ENCODE measurements at regions not wholly inside any gene's neighbourhood (a gene's known extent, or its start where the extent isn't known, plus 50 kb on each side); places are given as distances from the start of the nearest gene placed in this dataset.

DNA sequence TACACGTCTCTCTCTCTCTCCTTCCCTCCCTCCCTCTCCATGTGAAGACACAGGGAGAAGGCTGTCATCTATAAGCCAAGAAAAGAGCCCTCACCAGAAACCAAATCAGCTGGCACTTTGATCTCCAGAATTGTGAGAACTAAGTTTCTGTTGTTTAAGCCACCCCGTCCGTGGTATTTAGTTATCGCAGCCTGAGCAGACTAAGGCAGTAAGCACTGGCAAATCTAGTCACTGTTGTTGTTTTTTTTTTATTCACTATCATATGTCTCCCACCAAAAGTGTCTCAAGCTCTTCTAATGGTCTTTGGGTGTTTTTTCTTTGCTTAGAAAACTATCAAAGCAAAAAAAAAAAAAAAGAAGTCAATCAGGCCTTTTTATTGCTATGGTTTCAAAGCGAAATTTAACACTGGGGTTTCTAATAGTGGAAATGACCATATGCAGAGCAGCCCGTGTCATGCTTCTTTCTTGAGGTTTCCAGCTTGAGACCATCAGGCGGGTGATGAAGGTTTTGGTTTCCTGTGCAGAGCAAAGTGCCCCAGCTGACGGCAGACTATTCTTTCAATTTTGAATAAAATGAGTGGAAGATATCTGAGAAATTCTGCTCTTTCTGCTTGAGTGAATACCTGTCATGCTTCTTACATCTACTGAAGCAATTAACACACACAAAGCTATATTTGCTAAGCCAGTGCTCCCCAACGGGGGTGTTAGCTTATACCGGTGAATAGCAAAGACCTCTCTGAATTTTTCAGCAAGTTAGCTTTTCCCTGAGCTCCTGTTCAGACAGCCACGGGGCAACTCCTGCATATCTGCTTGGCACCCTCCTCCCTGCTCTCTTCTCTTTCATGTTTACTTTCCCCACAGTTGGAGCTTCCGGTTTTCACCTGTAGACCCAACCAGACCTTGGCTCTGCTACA lies 394.1 kb upstream of the ATP5MC3 start:
- no peak overlapping the region for H3K27ac Mint-ChIP-seq
- H3K27me3 Mint-ChIP-seq, result peaks cover 9% of the 10 kb centered on the region

DNA sequence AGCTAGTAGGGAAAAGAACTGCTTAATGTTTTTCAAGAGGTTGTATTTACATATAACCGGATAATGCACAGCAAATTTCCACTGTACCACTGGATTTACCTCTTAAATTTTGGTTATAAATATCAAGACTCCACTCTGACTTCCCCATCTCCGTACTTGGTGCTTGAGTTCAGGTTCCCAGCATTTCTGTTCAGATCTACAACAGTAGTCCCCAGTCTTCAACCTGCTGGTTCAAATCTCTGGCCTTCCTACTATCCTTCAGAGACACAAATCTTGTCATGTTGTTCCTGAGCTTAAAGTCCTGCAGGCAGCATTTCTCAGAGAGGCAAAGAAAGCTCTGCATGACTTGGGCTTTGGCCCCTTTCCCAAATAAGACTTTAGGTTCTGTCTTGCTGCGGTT lies 392.6 kb upstream of the ATP5MC3 start:
- peaks cover 16% of the 10 kb centered on the region for H3K4me1 Mint-ChIP-seq (ENCODE audit: low read depth)
- no peaks in the 10 kb centered on the region for H3K9me3 Mint-ChIP-seq
- H3K27me3 Mint-ChIP-seq, result peaks cover 13% of the 10 kb centered on the region
- no peak overlapping the region for H3K4me3 Mint-ChIP-seq
- no peak overlapping the region for H3K27ac Mint-ChIP-seq
- H3K36me3 Mint-ChIP-seq (ENCODE audit: low read depth), result no peaks in the 10 kb centered on the region

More for the DNA sequence above, 394.1 kb upstream of the ATP5MC3 start:
- Mint-ChIP-seq H3K9me3 (no peaks in the 10 kb centered on the region), H3K4me1 (ENCODE audit: low read depth) (peaks cover 16% of the 10 kb centered on the region), H3K36me3 (ENCODE audit: low read depth) (no peaks in the 10 kb centered on the region), H3K4me3 (no peak overlapping the region)

DNA sequence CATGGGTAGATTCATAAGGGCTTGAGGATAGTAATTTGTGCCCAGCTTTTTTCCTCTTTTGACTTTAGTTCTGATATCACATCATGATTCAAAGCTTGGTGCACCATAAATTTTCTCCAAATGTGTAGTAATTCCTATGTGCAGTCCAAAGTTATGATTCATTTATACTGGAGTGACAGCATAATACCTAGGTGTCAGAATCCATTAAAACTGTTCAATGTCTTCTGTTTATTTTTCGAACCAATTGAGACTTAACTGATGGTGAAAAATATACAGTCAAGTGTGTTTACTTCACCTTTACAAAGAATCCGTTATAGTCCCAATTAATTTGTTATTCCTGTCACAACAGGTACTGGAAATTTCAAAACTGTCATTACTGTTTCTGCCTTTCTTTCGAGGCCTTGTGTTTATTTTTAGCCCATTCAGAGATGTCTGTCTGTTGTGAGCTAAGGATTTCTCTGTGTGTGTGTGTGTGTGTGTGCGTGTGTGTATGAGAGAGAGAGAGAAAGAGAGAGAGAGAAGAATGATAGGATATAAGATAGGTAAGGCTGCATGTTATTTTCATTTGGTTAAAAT lies 389.7 kb upstream of the ATP5MC3 start:
- Mint-ChIP-seq H3K27ac (no peak overlapping the region), H3K9me3 (no peaks in the 10 kb centered on the region), H3K4me1 (ENCODE audit: low read depth) (peaks cover 16% of the 10 kb centered on the region), H3K36me3 (ENCODE audit: low read depth) (no peaks in the 10 kb centered on the region), H3K4me3 (no peak overlapping the region), H3K27me3 (peaks cover 13% of the 10 kb centered on the region)

DNA sequence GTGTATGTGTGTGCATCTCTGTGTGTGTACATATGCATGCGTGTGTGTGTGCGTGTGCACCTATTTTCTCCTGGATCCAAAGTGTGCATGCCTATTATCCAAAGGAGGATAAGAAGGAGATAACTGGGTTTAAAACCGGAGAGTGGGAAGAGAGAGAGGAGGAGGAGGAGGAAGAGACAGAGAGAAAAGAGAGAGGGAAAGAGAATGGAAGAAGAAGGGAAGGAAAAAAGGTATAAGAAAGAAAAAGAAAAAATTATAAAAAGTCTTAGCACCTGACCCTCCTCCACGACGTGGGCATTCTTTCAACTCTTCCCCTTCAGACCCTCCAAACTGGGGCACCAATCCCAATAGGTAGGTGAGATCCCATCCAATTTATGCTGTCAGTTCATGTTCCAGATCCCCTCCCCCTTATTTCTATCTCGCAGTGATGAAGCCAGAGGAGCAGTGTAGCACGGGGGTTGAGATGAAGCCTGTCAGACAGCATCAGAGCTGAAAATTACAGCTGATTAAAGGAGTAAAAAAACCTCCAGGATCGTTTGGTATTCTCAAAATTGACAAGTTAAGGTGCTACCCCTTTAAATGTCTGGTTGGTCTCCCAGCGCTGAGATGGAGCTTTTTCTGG lies 386.7 kb upstream of the ATP5MC3 start:
- no peak overlapping the region for H3K27ac Mint-ChIP-seq
- no peak overlapping the region for H3K4me3 Mint-ChIP-seq
- H3K9me3 Mint-ChIP-seq, result no peaks in the 10 kb centered on the region

DNA sequence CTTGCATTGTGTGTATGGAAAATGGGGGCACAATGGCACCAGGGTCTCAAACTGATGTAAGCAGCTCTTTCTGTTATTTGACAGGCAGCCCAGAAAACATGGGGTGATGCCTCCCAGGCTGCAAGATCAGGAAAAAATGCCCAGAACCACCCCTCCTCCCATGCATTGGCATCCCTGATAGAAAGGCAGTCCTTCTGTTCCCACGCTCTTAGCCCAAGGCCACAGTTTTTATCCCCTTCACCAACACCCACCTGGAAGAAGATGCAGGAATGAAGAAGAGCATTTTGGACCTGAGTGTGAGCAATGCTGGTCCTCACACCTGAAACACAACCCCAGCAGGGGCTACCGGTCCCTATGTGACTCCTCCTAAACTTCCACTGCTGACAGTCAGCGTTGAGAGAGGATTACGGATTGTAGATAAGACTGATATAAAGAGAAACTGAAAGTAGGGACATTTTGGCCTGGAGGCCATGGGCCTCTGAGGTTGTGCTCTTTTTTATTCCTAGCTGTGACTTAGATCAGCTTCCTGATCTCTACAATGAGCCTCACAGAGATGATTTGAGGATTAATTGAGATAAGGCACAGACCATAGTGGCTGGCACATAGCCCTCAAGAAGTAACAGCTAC lies 386.0 kb upstream of the ATP5MC3 start:
- H3K27ac Mint-ChIP-seq, result no peak overlapping the region
- no peak overlapping the region for H3K4me3 Mint-ChIP-seq
- peaks cover 8% of the 10 kb centered on the region for H3K27me3 Mint-ChIP-seq
- peaks cover 4% of the 10 kb centered on the region for H3K4me1 Mint-ChIP-seq (ENCODE audit: low read depth)
- H3K9me3 Mint-ChIP-seq, result no peaks in the 10 kb centered on the region
- no peaks in the 10 kb centered on the region for H3K36me3 Mint-ChIP-seq (ENCODE audit: low read depth)

More for the DNA sequence above, 386.7 kb upstream of the ATP5MC3 start:
- Mint-ChIP-seq H3K36me3 (ENCODE audit: low read depth) (no peaks in the 10 kb centered on the region), H3K27me3 (peaks cover 8% of the 10 kb centered on the region), H3K4me1 (ENCODE audit: low read depth) (peaks cover 4% of the 10 kb centered on the region)

DNA sequence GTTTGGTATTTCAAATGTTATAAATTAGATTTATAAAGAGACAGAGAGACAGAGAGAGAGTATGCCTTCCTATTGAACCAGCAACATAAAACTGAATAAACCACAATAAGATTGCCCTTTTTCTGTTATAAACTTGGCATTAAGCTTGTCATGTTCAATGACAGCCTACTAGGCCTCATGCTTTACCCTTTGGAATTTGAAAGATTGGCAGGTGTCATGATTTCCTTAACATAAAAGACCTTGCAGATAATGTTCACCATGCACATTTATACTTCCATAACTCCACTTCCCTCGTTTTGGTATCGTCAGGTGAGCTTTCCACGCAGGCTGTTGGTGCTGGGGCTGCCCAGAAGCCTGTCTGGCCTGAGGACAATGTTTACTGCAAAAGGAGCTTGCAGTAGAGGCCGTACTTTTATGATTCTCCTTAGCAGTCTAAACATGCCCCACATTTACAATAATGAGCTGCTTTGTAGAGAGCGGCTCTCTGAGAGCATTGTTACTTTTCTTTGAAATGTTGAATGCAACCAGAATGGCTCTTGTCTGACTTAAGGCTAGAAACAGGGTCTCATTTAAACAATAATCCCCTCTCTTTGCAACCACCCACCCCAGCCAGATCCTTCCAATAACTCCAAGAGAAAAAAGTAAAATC lies 379.1 kb upstream of the ATP5MC3 start:
- no peak overlapping the region for H3K4me3 Mint-ChIP-seq
- H3K27me3 Mint-ChIP-seq, result peaks cover 11% of the 10 kb centered on the region
- H3K27ac Mint-ChIP-seq, result no peak overlapping the region
- no peaks in the 10 kb centered on the region for H3K36me3 Mint-ChIP-seq (ENCODE audit: low read depth)
- no peaks in the 10 kb centered on the region for H3K9me3 Mint-ChIP-seq
- H3K4me1 Mint-ChIP-seq (ENCODE audit: low read depth), result no peaks in the 10 kb centered on the region

DNA sequence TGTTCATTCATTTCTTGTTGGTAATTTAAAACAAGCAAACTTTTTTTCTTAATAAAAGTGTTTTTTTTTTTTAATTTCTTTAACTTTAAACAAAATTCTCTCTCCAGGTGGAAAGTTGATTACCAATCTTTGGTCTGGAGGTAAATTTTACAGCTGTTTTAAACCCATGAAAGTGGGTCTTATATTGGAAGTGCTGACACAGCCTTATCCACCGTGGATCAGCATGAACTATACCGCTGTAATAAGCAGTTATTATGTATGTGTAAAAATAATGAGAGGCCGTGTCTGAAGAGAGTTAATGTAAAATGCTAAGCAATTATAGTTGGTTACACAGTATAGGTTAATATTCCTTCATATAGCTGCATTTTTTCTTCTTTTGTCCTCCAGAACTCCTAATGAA lies 378.1 kb upstream of the ATP5MC3 start:
- Mint-ChIP-seq H3K4me3 (no peak overlapping the region), H3K27me3 (peaks cover 15% of the 10 kb centered on the region), H3K4me1 (ENCODE audit: low read depth) (no peaks in the 10 kb centered on the region), H3K9me3 (no peaks in the 10 kb centered on the region), H3K27ac (no peak overlapping the region), H3K36me3 (ENCODE audit: low read depth) (no peaks in the 10 kb centered on the region)

DNA sequence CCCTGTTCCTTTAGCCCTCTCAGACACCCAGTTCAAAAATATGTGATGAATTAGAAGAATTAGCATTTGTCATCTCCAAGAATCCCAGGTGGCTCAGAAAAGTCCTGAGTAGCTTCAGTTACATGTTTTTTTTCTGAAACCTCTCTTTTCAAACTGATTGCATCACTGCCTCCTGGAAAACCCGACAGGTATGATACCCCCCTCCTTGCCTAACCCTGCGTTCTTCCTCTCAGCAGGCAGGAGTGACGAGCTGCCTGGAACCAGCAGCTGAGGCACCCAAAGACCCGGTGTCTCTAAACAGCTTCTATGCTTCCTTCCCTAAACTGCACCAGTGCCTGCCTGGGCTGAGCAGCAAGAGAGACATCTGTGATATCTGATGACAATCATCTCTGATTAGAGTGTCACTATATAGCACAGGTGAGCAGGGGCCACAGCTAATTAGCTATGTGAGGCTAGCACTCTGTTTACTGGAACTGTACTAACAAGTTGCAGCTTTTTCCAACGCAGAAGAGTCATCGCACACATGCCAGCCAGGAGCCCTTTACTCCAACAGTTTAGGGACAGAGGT lies 376.4 kb upstream of the ATP5MC3 start:
- Mint-ChIP-seq H3K4me1 (ENCODE audit: low read depth) (no peaks in the 10 kb centered on the region), H3K36me3 (ENCODE audit: low read depth) (no peaks in the 10 kb centered on the region), H3K27me3 (peaks cover 21% of the 10 kb centered on the region), H3K9me3 (no peaks in the 10 kb centered on the region), H3K4me3 (no peak overlapping the region), H3K27ac (no peak overlapping the region)

DNA sequence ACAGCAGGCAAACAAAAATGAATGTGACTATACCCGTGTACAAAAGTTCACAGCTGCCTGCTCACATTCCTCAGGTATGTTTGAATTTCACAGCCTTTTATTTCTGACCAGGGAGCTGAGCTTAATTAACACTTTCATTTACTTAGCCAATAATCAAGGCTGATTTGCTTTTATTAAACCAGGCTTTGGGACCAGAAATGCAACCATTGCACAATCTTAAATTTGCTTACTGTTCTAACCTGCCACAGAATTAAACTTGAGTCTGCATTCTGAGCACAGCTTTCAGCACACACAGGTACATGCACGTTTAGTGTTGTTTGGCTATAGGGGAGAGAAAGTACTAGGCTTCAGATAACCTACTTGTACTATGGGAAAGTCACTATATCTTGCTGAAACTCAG lies 372.4 kb upstream of the ATP5MC3 start:
- H3K4me1 Mint-ChIP-seq (ENCODE audit: low read depth), result no peaks in the 10 kb centered on the region
- H3K9me3 Mint-ChIP-seq, result peaks cover 2% of the 10 kb centered on the region
- no peak overlapping the region for H3K27ac Mint-ChIP-seq
- H3K27me3 Mint-ChIP-seq, result peaks cover 27% of the 10 kb centered on the region
- H3K4me3 Mint-ChIP-seq, result no peak overlapping the region
- H3K36me3 Mint-ChIP-seq (ENCODE audit: low read depth), result no peaks in the 10 kb centered on the region

DNA sequence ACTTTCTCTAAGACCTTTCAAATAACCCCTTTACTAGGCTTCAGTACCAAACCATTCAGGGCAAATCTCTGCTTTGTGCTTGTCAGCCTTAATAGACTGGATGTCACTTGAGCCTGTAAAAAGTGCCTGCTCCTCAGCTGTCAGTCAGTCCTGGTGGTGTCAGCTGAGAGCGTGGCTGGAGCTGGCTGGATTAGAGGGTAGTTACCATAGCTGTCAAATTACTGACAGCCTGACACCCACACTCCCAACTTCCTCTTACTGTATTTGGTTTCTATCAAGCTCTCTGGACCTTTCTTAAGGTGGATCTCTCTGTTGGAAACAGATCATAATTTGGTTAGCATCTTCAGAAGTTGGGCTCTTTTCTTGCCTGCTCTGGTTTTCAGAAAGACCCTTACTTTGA lies 371.4 kb upstream of the ATP5MC3 start:
- Mint-ChIP-seq H3K4me3 (no peak overlapping the region), H3K27me3 (peaks cover 30% of the 10 kb centered on the region), H3K27ac (no peak overlapping the region), H3K4me1 (ENCODE audit: low read depth) (no peaks in the 10 kb centered on the region), H3K36me3 (ENCODE audit: low read depth) (no peaks in the 10 kb centered on the region), H3K9me3 (peaks cover 3% of the 10 kb centered on the region)

DNA sequence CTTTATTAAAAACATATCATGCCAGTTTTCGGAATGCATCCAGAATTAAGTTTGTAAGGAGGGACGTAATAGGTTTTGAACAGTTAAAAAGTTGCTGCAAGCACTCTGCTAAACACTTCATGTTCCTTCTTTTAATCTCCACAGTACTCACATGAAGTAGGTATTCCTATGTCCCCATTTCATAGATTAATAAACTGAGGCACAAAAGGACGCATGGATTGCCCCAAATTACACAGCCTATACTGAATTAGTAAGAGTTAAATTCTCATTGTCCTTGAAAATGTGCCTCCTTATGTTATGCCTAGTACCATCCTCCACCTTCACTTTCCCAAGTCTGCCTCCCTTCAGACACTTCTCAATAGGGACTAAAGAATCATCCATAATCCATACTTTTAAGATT lies 358.9 kb upstream of the ATP5MC3 start:
- Mint-ChIP-seq H3K27me3 (no peaks in the 10 kb centered on the region), H3K4me3 (no peak overlapping the region), H3K4me1 (ENCODE audit: low read depth) (no peaks in the 10 kb centered on the region), H3K27ac (no peak overlapping the region), H3K36me3 (ENCODE audit: low read depth) (no peaks in the 10 kb centered on the region), H3K9me3 (peaks cover 13% of the 10 kb centered on the region)

DNA sequence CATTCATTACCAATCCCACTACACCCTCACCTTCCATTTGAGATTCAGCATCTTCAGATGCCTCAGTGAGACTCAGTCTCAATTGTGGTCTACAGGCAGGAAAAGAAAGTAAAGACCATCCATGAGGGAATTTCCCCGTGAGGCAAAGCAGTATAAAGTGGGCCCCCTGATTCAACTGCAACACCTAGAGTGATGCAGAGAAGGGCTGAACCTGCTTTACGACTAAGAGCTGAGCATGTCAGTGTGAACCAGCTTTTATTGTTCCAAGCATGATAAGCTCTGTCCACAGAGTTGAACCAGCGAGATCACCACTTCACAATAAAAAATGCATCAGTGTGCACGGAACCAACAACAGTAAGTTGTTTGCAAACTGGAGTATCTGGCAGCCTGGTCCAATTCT lies 357.6 kb upstream of the ATP5MC3 start:
- no peak overlapping the region for H3K27ac Mint-ChIP-seq
- no peaks in the 10 kb centered on the region for H3K27me3 Mint-ChIP-seq
- H3K4me3 Mint-ChIP-seq, result no peak overlapping the region
- H3K4me1 Mint-ChIP-seq (ENCODE audit: low read depth), result no peaks in the 10 kb centered on the region
- H3K9me3 Mint-ChIP-seq, result peaks cover 13% of the 10 kb centered on the region
- no peaks in the 10 kb centered on the region for H3K36me3 Mint-ChIP-seq (ENCODE audit: low read depth)

DNA sequence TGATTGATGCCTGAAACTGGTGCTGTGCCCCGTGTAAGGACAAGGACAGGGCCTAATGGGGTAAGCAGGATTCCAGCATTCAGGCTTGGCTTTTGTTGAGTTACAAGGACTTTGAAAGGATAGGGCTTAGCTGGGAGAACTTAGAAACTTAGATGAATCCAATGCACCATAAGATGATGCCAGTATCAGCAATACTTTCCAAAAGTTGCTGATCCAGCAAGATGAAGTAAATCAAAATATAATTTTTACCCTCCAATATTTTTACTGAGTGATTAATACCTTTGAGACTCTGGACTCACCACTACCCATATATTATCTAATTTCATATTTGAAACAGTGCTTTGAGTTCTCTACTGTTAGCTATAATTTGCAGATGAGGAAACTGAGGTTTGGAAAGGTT lies 354.5 kb upstream of the ATP5MC3 start:
- Mint-ChIP-seq H3K4me1 (ENCODE audit: low read depth) (no peaks in the 10 kb centered on the region), H3K4me3 (no peak overlapping the region), H3K27ac (no peak overlapping the region), H3K27me3 (no peaks in the 10 kb centered on the region), H3K9me3 (no peaks in the 10 kb centered on the region), H3K36me3 (ENCODE audit: low read depth) (no peaks in the 10 kb centered on the region)

DNA sequence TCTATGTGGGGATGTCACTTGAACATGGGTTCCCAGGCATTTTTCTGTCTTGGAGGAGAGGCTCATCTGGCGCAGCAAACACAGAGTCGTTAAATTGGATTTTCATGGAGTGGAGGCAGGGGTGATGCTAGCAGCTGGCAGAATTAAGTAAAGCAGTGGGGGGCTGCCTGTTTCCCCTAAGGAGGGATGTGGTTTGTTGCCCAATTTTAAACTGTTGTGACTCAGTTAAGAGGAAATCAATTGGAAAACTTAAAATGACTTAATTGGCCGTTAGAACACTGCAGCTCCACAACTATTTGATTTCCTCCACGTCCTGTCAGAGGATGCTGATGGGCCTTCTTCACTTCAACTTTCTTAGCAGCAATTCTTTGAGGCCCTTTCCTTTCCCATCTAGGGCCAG lies 354.1 kb upstream of the ATP5MC3 start:
- no peaks in the 10 kb centered on the region for H3K27me3 Mint-ChIP-seq
- H3K9me3 Mint-ChIP-seq, result no peaks in the 10 kb centered on the region
- H3K27ac Mint-ChIP-seq, result no peak overlapping the region
- no peak overlapping the region for H3K4me3 Mint-ChIP-seq
- H3K4me1 Mint-ChIP-seq (ENCODE audit: low read depth), result no peaks in the 10 kb centered on the region
- no peaks in the 10 kb centered on the region for H3K36me3 Mint-ChIP-seq (ENCODE audit: low read depth)
